Smooth muscle cell (in vitro differentiated cells): ENCODE measurements at regions not wholly inside any gene's neighbourhood (a gene's known extent, or its start where the extent isn't known, plus 50 kb on each side); places are given as distances from the start of the nearest gene placed in this dataset.

ENCODE experiments used
- DNase-seq: peaks from one replicate; lab custom pipeline; 2025; ENCODE audit not compliant: unreplicated experiment; lab: John Stamatoyannopoulos, UW
- H2AFZ ChIP-seq: fragments of 200-600 bp; sonication (generic); 2 replicates; pipeline ENCODE4 v1.6.0; 2016; ENCODE audit warnings: antibody characterized with exemption, low read depth, mild to moderate bottlenecking
- H3F3A ChIP-seq: fragments of 200-600 bp; sonication (generic); 2 replicates; pipeline ENCODE4 v1.6.0; 2017; ENCODE audit warnings: antibody characterized with exemption, low read depth
- H3K27ac ChIP-seq: fragments of 200-600 bp; sonication (generic); 2 replicates; pipeline ENCODE4 v1.5.1; 2016; ENCODE audit warnings: low read depth, mild to moderate bottlenecking
- H3K27me3 ChIP-seq: fragments of 200-600 bp; sonication (generic); 2 replicates; pipeline ENCODE4 v1.6.1; 2016; ENCODE audit warnings: low read depth, mild to moderate bottlenecking
- H3K36me3 ChIP-seq: fragments of 200-600 bp; sonication (generic); 2 replicates; pipeline ENCODE4 v1.5.1; 2016; ENCODE audit warnings: low read depth
- H3K4me1 ChIP-seq: fragments of 200-600 bp; sonication (generic); 2 replicates; pipeline ENCODE4 v1.5.1; 2016; ENCODE audit warnings: low read depth
- H3K4me2 ChIP-seq: fragments of 200-600 bp; sonication (generic); 2 replicates; pipeline ENCODE4 v1.6.0; 2016; ENCODE audit warnings: mild to moderate bottlenecking
- H3K4me3 ChIP-seq: fragments of 200-600 bp; sonication (generic); 2 replicates; pipeline ENCODE4 v1.5.1; 2016; ENCODE audit warnings: mild to moderate bottlenecking
- H3K79me2 ChIP-seq: fragments of 200-600 bp; sonication (generic); 2 replicates; pipeline ENCODE4 v1.6.0; 2016; ENCODE audit warnings: low read depth, mild to moderate bottlenecking
- H3K9ac ChIP-seq: fragments of 200-600 bp; sonication (generic); 2 replicates; pipeline ENCODE4 v1.6.0; 2016; ENCODE audit warnings: low read depth
- H3K9me3 ChIP-seq: fragments of 200-600 bp; sonication (generic); replicated peaks from 2 replicates; pipeline ENCODE4 v1.5.1; 2016; ENCODE audit warnings: low read depth
- H4K20me1 ChIP-seq: fragments of 200-600 bp; sonication (generic); 2 replicates; pipeline ENCODE4 v1.6.0; 2016; ENCODE audit warnings: low read depth
- WGBS: methylation state at CpG from one replicate; pipeline ENCODE4 v1.1.7; 2016; ENCODE audit warnings: low lambda C conversion rate; 5-methylcytosine and 5-hydroxymethylcytosine counted together
- TF ChIP-seq, protein P1 (sequence below): fragments of 200-600 bp; sonication (generic); IDR thresholded peaks from 2 replicates; pipeline ENCODE4 v1.5.1; 2017; ENCODE audit warnings: borderline replicate concordance, mild to moderate bottlenecking, antibody characterized with exemption; ENCODE audit not compliant: insufficient read depth, poor library complexity, severe bottlenecking

DNA sequence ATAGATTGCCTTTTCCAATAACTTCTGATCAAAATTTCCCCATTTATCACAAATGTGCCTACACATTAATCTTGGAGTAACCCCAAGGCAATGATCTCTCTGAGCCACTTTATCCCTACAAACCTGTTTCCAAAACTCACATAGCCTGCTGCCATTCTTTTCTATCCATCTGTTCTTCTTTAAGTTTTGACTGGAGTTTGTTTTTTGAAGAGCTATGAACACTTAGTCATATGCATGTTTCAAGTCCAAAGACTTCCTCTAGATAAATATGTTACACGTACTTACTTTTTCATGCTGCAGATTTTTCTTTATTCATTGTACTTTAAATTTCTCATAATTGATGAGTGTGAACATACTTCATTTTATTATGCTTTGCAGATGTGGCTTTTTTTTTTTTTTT, 488.9 kb upstream of the CITED2 start:
- no peaks in the 10 kb centered on the region for H3F3A ChIP-seq
- no peak overlapping the region for H3K4me3 ChIP-seq
- no peak overlapping the region for H3K9ac ChIP-seq
- H3K9me3 ChIP-seq: no peaks in the 10 kb centered on the region
- H3K36me3 ChIP-seq: no peaks in the 10 kb centered on the region
- H3K27me3 ChIP-seq: no peaks in the 10 kb centered on the region
- no peaks in the 10 kb centered on the region for H3K79me2 ChIP-seq
- no peaks in the 10 kb centered on the region for H4K20me1 ChIP-seq
- no peak overlapping the region for H3K4me2 ChIP-seq
- TF ChIP-seq, protein P1, sequence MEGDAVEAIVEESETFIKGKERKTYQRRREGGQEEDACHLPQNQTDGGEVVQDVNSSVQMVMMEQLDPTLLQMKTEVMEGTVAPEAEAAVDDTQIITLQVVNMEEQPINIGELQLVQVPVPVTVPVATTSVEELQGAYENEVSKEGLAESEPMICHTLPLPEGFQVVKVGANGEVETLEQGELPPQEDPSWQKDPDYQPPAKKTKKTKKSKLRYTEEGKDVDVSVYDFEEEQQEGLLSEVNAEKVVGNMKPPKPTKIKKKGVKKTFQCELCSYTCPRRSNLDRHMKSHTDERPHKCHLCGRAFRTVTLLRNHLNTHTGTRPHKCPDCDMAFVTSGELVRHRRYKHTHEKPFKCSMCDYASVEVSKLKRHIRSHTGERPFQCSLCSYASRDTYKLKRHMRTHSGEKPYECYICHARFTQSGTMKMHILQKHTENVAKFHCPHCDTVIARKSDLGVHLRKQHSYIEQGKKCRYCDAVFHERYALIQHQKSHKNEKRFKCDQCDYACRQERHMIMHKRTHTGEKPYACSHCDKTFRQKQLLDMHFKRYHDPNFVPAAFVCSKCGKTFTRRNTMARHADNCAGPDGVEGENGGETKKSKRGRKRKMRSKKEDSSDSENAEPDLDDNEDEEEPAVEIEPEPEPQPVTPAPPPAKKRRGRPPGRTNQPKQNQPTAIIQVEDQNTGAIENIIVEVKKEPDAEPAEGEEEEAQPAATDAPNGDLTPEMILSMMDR: no peak
- no peak overlapping the region for H3K27ac ChIP-seq
- 28% methylated on average over 1 of the region's 1 CpG for WGBS
- no peak overlapping the region for H2AFZ ChIP-seq
- DNase-seq: no peak
- no peaks in the 10 kb centered on the region for H3K4me1 ChIP-seq

DNA sequence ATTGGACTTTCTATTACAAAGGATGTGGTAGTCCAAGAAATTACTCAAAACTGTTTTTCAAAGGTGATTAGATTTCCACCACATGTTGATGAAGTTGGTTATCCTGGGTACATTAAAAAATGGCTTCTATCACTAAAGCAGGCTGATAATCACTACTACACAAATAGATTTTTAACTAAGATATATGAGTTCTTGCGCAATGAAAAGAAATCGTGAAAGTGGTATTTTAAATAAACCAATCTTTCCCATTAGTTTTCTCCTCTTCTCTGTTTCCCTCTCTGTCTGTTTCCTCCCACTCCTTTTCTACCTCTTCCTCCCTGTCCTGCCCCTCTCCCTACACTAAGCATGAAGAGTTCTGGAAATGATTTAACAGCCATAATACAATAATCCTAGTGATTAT, 487.9 kb upstream of the CITED2 start:
- Histone ChIP-seq H3K4me2 (no peak overlapping the region), H3K4me1 (no peaks in the 10 kb centered on the region), H3K9me3 (no peaks in the 10 kb centered on the region), H3K27me3 (no peaks in the 10 kb centered on the region), H3K4me3 (no peak overlapping the region), H3K79me2 (no peaks in the 10 kb centered on the region), H4K20me1 (no peaks in the 10 kb centered on the region), H2AFZ (no peak overlapping the region), H3K36me3 (no peaks in the 10 kb centered on the region), H3K27ac (no peak overlapping the region), H3K9ac (no peak overlapping the region), H3F3A (no peaks in the 10 kb centered on the region)
- DNase-seq: no peak
- TF ChIP-seq, protein P1: no peak
- 65% methylated on average over 2 of the region's 2 CpGs for WGBS

DNA sequence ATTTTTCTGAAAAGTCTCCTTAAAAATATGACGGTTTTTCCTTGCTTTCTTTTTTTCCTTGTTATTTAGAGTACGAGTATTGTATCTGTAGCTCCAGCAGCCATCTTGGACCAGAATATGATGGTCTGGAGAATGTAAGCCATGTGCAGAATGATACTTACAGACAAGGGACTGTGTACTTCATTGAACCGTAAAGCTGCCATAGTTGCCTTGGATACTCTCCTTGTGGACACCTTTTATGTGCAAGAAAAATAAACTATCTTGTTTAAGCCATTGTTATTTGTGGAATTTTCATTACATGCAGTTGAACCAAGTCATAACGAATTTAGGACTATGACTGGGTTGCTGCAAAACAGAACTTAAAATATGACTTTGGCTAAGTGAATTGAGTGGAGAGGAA, 485.8 kb upstream of the CITED2 start:
- no peaks in the 10 kb centered on the region for H4K20me1 ChIP-seq
- H3K27me3 ChIP-seq: no peaks in the 10 kb centered on the region
- H2AFZ ChIP-seq: no peak overlapping the region
- H3K4me2 ChIP-seq: no peak overlapping the region
- peaks cover 2% of the 10 kb centered on the region for H3F3A ChIP-seq
- DNase-seq: no peak
- H3K9me3 ChIP-seq: no peaks in the 10 kb centered on the region
- H3K27ac ChIP-seq: no peak overlapping the region
- peaks cover 17% of the 10 kb centered on the region for H3K4me1 ChIP-seq
- H3K36me3 ChIP-seq: no peaks in the 10 kb centered on the region
- H3K4me3 ChIP-seq: no peak overlapping the region
- 88% methylated on average over 4 of the region's 4 CpGs for WGBS
- no peak overlapping the region for H3K9ac ChIP-seq
- TF ChIP-seq, protein P1: no peak
- no peaks in the 10 kb centered on the region for H3K79me2 ChIP-seq

DNA sequence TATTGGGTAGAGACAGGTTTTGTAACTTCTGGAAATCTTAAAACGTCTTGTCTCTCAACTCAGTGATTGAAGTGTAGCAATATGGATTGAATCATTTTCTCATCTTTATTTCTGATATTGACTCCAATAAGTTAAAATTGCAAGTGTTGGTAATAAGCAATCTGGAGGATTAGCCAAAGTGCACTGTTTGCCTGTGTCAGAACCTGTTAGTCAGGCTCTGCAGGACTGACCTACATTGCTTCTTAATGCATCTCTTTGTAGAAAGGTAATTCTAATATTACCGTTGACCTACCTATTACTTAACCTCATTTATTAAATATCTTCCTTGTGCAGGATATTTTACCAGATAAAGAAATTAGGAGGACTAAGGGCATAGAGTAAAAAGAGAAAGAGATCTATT, 484.0 kb upstream of the CITED2 start:
- no peak overlapping the region for H3K4me3 ChIP-seq
- H3K9me3 ChIP-seq: no peaks in the 10 kb centered on the region
- no peak for DNase-seq
- TF ChIP-seq, protein P1: no peak
- H3K9ac ChIP-seq: no peak overlapping the region
- no peak overlapping the region for H3K27ac ChIP-seq
- no peak overlapping the region for H2AFZ ChIP-seq
- no peaks in the 10 kb centered on the region for H3K27me3 ChIP-seq
- H3K4me1 ChIP-seq: peaks cover 23% of the 10 kb centered on the region
- H4K20me1 ChIP-seq: no peaks in the 10 kb centered on the region
- H3F3A ChIP-seq: peaks cover 13% of the 10 kb centered on the region
- no peaks in the 10 kb centered on the region for H3K36me3 ChIP-seq
- no peaks in the 10 kb centered on the region for H3K79me2 ChIP-seq
- H3K4me2 ChIP-seq: no peak overlapping the region
- 70% methylated on average over 2 of the region's 2 CpGs for WGBS
